ENCODE measurements at regions not wholly inside any gene's neighbourhood (a gene's known extent, or its start where the extent isn't known, plus 50 kb on each side); places are given as distances from the start of the nearest gene placed in this dataset.

- DNase-seq (ENCODE audit: low read depth) = no peak
These were observed 58.9 kb downstream of the IRX1 start for GRCh38 chr5:3654515-3654914.

GRCh38 chr5:3656803-3657202, 61.2 kb downstream of the IRX1 start:
- DNase-seq (ENCODE audit: low read depth) = no peak

GRCh38 chr5:3657364-3658022, 61.9 kb downstream of the IRX1 start:
- no peak for DNase-seq (ENCODE audit: low read depth)

GRCh38 chr5:3658929-3659328, 63.3 kb downstream of the IRX1 start:
- DNase-seq (ENCODE audit: low read depth) = no peak

GRCh38 chr5:3659907-3660306, 64.3 kb downstream of the IRX1 start:
- DNase-seq (ENCODE audit: low read depth) = no peak

GRCh38 chr5:3660630-3661029, 65.0 kb downstream of the IRX1 start:
- no peak for DNase-seq (ENCODE audit: low read depth)

GRCh38 chr5:3661755-3662296, 66.2 kb downstream of the IRX1 start:
- DNase-seq (ENCODE audit: low read depth) = no peak

GRCh38 chr5:3662344-3662743, 66.7 kb downstream of the IRX1 start:
- no peak for DNase-seq (ENCODE audit: low read depth)

- no peak for DNase-seq (ENCODE audit: low read depth)
These were observed 75.7 kb downstream of the IRX1 start for GRCh38 chr5:3671337-3671736.

- DNase-seq (ENCODE audit: low read depth) = no peak
These were observed 83.2 kb downstream of the IRX1 start for GRCh38 chr5:3678801-3679200.

GRCh38 chr5:3680821-3681220, 85.2 kb downstream of the IRX1 start:
- no peak for DNase-seq (ENCODE audit: low read depth)

- no peak for DNase-seq (ENCODE audit: low read depth)
These were observed 88.5 kb downstream of the IRX1 start for GRCh38 chr5:3684118-3684517.

GRCh38 chr5:3684771-3685354, 89.2 kb downstream of the IRX1 start:
- DNase-seq (ENCODE audit: low read depth) = no peak

GRCh38 chr5:3694819-3695218, 99.2 kb downstream of the IRX1 start:
- DNase-seq (ENCODE audit: low read depth) = no peak

- no peak for DNase-seq (ENCODE audit: low read depth)
These were observed 100.2 kb downstream of the IRX1 start for GRCh38 chr5:3695818-3696217.

- DNase-seq (ENCODE audit: low read depth) = no peak
These were observed 102.8 kb downstream of the IRX1 start for GRCh38 chr5:3698412-3698811.

GRCh38 chr5:3701694-3702093, 106.1 kb downstream of the IRX1 start:
- no peak for DNase-seq (ENCODE audit: low read depth)

- no peak for DNase-seq (ENCODE audit: low read depth)
These were observed 109.0 kb downstream of the IRX1 start for GRCh38 chr5:3704661-3705060.

- DNase-seq (ENCODE audit: low read depth) = no peak
These were observed 113.6 kb downstream of the IRX1 start for GRCh38 chr5:3709068-3709716.

- DNase-seq (ENCODE audit: low read depth) = no peak
These were observed 114.2 kb downstream of the IRX1 start for GRCh38 chr5:3709717-3710348.

- no peak for DNase-seq (ENCODE audit: low read depth)
These were observed 119.4 kb downstream of the IRX1 start for GRCh38 chr5:3715062-3715461.

GRCh38 chr5:3729631-3730030, 134.0 kb downstream of the IRX1 start:
- no peak for DNase-seq (ENCODE audit: low read depth)

GRCh38 chr5:3734632-3735031, 139.0 kb downstream of the IRX1 start:
- DNase-seq (ENCODE audit: low read depth) = no peak

Data from HS-27A (cell line).